ENCODE measurements at regions not wholly inside any gene's neighbourhood (a gene's known extent, or its start where the extent isn't known, plus 50 kb on each side); places are given as distances from the start of the nearest gene placed in this dataset.

DNA sequence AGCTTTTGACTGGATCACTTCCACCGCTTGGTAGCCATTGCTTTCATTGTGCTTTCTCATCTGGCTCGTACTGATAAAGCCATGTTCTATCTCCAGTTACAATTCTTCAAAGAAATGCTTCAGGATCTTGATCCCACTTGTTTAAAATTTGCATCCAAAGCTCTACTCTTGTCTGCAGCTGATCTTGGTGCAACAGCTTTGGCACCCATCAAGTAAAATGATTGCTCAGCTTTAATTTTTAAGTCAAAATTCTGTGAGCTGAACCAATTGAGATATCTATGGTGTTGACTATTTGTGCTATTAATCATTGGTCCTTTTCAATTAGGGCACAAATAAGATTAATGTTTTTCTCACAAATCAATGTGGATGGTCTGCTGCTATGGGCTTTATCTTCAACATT, 54.8 kb upstream of the DUSP10 start:
- H3K4me1 Mint-ChIP-seq = peaks cover 44% of the 10 kb centered on the region
- no peaks in the 10 kb centered on the region for H3K27me3 Mint-ChIP-seq
- peak; percentile 24 for DNase-seq
- peaks cover 4% of the 10 kb centered on the region for H3K36me3 Mint-ChIP-seq (ENCODE audit: low read depth)
- intact Hi-C loops (cut with micrococcal nuclease) = no loop called here
- H3K27ac Mint-ChIP-seq = no peak overlapping the region
- H3K4me3 Mint-ChIP-seq = no peak overlapping the region
- H3K9me3 Mint-ChIP-seq = peaks cover 13% of the 10 kb centered on the region

DNA sequence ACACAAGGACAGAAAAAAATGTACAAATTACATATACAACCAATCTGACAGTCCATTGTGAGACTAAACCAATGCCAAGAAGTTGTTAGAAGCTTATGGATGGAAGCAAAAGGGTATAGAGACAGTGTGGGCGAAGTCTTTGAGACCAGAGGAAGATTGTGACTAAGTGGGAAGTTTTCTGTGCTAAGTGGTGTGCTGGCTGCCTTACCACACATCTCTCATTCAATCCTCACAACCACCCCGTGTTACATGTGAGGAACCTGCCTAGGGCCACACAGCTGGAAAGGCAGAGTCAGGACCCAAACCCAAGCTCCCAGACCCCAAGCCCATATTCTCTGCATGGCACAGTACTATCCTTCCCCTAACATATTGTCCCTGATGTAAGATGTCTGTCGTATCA, 53.5 kb upstream of the DUSP10 start:
- intact Hi-C loops (cut with micrococcal nuclease) = loop anchor here (1.0 to 2.0 kb wide), 3 partner anchors 13 to 83 kb away; no protein-coding TSS in a partner anchor
- Mint-ChIP-seq H3K27ac (peak overlapping the region; percentile 90), H3K9me3 (peaks cover 13% of the 10 kb centered on the region), H3K36me3 (ENCODE audit: low read depth) (peaks cover 4% of the 10 kb centered on the region), H3K4me3 (peak overlapping the region; percentile 45), H3K27me3 (no peaks in the 10 kb centered on the region), H3K4me1 (peaks cover 36% of the 10 kb centered on the region)
- DNase-seq = peak; percentile 52

DNA sequence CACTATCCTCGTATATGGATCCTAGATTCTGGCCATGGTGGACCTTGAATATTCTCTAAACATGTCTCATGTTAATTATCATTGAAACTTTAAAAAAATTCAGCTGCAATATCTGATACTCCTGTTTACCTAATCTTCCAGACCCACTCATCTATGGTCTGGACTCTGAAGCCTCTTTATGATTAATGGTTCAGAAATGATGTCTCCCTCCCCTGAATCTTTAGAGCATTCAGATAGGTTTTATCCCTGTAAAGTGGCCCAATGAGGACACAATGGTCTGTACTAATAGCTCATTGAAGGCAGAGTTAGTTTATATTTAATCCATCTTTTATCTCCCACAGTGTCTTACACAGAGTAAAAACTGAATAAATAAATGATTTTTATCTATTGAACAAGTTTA, 53.0 kb upstream of the DUSP10 start:
- Mint-ChIP-seq H3K27me3 (no peaks in the 10 kb centered on the region), H3K36me3 (ENCODE audit: low read depth) (peaks cover 4% of the 10 kb centered on the region), H3K4me3 (peak overlapping the region; percentile 45), H3K27ac (peak overlapping the region; percentile 90), H3K4me1 (peaks cover 36% of the 10 kb centered on the region), H3K9me3 (peaks cover 13% of the 10 kb centered on the region)
- DNase-seq = no peak
- intact Hi-C loops (cut with micrococcal nuclease) = loop anchor here (1.0 to 5.0 kb wide), 11 partner anchors 7 to 353 kb away; partner anchors contain the start of gene DUSP10

DNA sequence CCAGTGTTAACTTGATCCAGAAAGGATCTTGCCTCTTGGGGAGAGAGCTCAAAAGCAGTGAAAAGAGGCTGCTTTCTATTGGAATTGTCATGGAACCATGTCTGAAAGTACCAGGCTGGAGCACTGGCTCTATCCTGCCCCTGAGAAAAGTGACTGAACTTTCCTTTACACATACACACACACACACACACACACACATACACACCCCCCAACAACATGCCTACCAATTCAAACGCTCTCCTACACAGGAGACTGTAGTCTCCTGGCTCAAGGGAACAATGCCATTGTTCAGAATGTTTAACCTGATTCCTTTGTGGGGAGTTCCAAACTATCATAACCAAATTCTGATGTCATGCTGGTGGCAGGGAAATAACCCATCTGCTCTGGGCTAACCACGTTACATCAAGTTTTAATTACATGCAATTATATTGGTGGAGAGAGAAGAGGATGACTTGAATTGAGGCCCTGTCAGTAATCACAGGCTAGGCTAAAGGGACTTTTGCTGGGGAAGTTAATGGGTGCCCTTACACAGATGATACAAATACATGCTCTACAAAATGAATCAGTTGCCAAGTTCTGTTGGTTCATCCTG, 52.3 kb upstream of the DUSP10 start:
- H3K4me1 Mint-ChIP-seq = peaks cover 36% of the 10 kb centered on the region
- H3K27ac Mint-ChIP-seq = peak overlapping the region; percentile 90
- intact Hi-C loops (cut with micrococcal nuclease) = loop anchor here (1.0 to 5.0 kb wide), 10 partner anchors 8 to 352 kb away; partner anchors contain the start of gene DUSP10
- H3K36me3 Mint-ChIP-seq (ENCODE audit: low read depth) = peaks cover 2% of the 10 kb centered on the region
- no peaks in the 10 kb centered on the region for H3K27me3 Mint-ChIP-seq
- DNase-seq = peak; percentile 77
- peaks cover 9% of the 10 kb centered on the region for H3K9me3 Mint-ChIP-seq
- H3K4me3 Mint-ChIP-seq = peak overlapping the region; percentile 45

DNA sequence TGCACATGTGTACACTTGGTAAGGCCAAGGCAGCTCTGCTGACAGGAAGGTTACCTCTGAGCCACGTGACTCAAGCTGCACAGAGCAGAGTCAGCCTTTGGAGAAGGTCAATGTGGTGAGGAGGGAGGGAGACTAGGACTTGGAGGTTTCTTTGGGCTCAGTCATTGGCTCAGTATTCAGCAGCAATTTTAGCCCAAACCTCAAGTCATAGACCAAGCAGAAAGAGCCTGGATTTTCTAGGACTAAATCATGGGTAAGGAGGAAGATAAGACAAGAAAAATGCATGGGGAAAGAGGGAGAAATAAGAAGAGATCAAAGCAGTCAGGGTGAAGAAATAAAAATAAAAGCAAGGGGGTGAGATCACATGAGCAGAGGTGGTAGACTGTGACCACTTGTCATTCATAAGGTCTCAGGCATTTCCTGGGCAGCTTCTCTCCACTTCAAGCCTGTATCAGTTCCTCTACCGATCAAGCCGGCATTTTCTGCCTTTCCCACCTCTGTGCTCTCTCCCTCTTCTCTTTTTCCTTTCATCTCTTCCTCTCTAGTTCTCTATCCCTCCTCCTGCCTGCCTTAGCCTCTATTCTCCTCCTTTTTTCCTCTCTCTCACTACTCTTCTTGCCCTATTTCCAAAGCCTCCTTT, 51.7 kb upstream of the DUSP10 start:
- Mint-ChIP-seq H3K9me3 (peaks cover 9% of the 10 kb centered on the region), H3K4me3 (peak overlapping the region; percentile 45), H3K36me3 (ENCODE audit: low read depth) (peaks cover 2% of the 10 kb centered on the region), H3K27me3 (no peaks in the 10 kb centered on the region), H3K4me1 (peaks cover 38% of the 10 kb centered on the region), H3K27ac (peak overlapping the region; percentile 90)
- peak; percentile 57 for DNase-seq
- intact Hi-C loops (cut with micrococcal nuclease) = loop anchor here (1.0 to 5.0 kb wide), 10 partner anchors 9 to 351 kb away; partner anchors contain the start of gene DUSP10

DNA sequence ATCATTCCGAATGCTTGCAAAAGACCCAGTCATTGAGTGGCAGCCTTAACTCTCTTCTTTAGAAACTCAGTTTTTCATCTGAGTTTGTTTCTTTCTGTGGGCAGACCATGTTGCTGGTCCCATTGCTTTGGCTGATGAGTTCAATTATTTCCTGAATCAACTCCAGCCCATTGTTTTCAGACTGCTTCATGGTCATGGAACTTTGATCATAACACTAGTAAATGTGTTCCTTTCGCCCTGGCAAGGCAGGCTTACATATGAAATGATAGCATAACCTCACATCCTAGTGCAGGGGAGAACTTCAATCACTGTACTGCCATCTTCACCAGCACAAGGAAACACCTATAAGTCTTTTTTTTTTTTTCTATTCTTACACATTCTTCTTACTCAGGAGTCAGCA, 50.0 kb upstream of the DUSP10 start:
- peaks cover 2% of the 10 kb centered on the region for H3K36me3 Mint-ChIP-seq (ENCODE audit: low read depth)
- no peak for DNase-seq
- H3K9me3 Mint-ChIP-seq = peaks cover 15% of the 10 kb centered on the region
- no peak overlapping the region for H3K4me3 Mint-ChIP-seq
- no peaks in the 10 kb centered on the region for H3K27me3 Mint-ChIP-seq
- intact Hi-C loops (cut with micrococcal nuclease) = loop anchor here (5.0 kb wide), 1 partner anchor 350 kb away; no protein-coding TSS in a partner anchor
- no peak overlapping the region for H3K27ac Mint-ChIP-seq
- H3K4me1 Mint-ChIP-seq = peaks cover 38% of the 10 kb centered on the region

Measured in activated CD4-positive, alpha-beta T cell treated with anti-CD3 and anti-CD28 coated beads, Interleukin-2, amount 10 ng/mL, durations not matched to agents 24 days and 14 days (primary cell).